GM10248 (cell line): ENCODE measurements at regions not wholly inside any gene's neighbourhood (a gene's known extent, or its start where the extent isn't known, plus 50 kb on each side); places are given as distances from the start of the nearest gene placed in this dataset.

Experiments used
- CTCF ChIA-PET: fragments of 300-600 bp; sonication (Branson Sonifier 250); formaldehyde crosslinking; extraction: SDS; loops from one replicate; lab custom pipeline; 2021; ENCODE audit warnings: antibody characterized with exemption; lab: Yijun Ruan, JAX
- POLR2A ChIA-PET: fragments of 350-650 bp; sonication (Branson Sonifier 250); formaldehyde crosslinking; extraction: SDS; loops from one replicate; lab custom pipeline; 2020; ENCODE audit warnings: antibody characterized with exemption; lab: Yijun Ruan, JAX
- DNase-seq: peaks from one replicate; pipeline ENCODE4 v3.0.0; 2012; ENCODE audit errors: extremely low spot score
- TF ChIP-seq, protein P1 (sequence below): IDR thresholded peaks from 2 replicates; pipeline ENCODE4 v1.5.1; 2012; ENCODE audit warnings: mild to moderate bottlenecking, low read depth; ENCODE audit errors: extremely low read depth, missing control alignments, control extremely low read depth

DNA sequence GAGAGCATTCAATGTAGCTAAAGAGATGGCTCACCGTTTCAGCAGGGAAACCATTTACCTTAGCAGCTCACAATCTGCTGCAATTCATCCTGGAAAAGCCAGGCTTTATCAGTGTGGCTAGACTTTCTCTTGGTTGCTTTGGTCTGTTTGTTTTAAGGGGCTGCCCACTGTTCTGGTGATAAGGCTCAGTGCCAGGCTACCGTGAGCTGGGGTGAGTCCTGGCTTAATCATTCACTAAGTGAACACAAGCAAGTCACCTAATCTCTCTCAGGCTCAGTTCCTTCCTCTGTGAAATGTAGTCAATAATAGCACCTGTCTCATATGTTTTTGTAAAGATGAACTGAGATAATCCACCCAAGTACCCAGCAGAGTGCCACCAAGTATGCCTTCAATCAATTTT lies 229.0 kb downstream of the TEX29 start:
- POLR2A ChIA-PET, result no interaction called here
- DNase-seq, result no peak
- CTCF ChIA-PET, result no interaction called here
- TF ChIP-seq, protein P1, sequence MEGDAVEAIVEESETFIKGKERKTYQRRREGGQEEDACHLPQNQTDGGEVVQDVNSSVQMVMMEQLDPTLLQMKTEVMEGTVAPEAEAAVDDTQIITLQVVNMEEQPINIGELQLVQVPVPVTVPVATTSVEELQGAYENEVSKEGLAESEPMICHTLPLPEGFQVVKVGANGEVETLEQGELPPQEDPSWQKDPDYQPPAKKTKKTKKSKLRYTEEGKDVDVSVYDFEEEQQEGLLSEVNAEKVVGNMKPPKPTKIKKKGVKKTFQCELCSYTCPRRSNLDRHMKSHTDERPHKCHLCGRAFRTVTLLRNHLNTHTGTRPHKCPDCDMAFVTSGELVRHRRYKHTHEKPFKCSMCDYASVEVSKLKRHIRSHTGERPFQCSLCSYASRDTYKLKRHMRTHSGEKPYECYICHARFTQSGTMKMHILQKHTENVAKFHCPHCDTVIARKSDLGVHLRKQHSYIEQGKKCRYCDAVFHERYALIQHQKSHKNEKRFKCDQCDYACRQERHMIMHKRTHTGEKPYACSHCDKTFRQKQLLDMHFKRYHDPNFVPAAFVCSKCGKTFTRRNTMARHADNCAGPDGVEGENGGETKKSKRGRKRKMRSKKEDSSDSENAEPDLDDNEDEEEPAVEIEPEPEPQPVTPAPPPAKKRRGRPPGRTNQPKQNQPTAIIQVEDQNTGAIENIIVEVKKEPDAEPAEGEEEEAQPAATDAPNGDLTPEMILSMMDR, result no peak

DNA sequence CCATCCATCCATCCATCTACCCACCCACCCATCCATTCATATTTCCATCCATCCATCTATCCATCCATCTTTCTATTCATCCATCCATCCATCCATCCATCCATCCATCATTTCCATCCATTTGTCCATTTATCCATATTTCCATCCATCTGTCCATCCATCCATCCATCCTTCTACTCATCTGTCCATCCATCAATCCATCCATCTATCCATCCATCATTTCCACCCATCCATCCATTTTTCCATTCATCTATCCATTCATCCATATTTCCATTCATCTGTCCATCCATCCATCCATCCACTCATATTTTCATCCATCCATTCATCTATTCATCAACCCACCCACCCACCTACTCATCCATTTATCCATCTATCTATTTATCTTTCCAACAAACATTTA lies 229.6 kb downstream of the TEX29 start:
- CTCF ChIA-PET, result no interaction called here
- TF ChIP-seq, protein P1, result no peak
- POLR2A ChIA-PET, result no interaction called here
- no peak for DNase-seq

DNA sequence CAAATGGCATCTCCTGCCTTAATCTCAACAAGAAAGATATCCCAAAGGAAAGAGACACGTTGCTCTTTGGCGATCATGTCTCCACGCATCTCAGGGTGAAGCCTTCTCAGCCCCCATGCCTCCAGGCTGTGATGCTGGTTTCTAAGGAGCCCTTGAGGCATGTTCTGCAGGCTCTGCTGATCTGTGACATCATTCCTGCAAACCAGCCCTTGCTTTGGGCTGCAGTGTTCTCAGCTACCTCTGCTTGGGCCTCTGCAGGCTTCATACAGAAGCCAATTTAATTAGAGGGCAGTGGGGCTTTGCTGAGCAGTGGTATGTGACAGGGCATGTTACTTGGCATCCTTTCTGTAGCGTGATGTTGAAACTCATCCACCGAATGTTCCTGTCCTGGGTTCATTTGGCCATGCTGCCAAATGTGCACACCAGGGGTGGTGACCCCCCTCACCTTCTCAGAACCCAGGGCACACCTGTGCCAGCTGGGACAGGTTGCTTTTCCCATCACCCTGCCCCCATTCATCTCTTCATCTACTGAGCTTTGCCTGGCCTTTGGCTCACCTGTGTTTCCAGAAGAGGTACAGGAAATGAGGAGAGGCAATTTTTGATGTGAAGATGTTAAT lies 230.9 kb downstream of the TEX29 start:
- POLR2A ChIA-PET, result interaction anchor here (0.6 kb wide), 1 partner anchor 1283 kb away, joined by 10 read pairs; no protein-coding TSS in a partner anchor
- TF ChIP-seq, protein P1, result no peak
- CTCF ChIA-PET, result no interaction called here
- no peak for DNase-seq

DNA sequence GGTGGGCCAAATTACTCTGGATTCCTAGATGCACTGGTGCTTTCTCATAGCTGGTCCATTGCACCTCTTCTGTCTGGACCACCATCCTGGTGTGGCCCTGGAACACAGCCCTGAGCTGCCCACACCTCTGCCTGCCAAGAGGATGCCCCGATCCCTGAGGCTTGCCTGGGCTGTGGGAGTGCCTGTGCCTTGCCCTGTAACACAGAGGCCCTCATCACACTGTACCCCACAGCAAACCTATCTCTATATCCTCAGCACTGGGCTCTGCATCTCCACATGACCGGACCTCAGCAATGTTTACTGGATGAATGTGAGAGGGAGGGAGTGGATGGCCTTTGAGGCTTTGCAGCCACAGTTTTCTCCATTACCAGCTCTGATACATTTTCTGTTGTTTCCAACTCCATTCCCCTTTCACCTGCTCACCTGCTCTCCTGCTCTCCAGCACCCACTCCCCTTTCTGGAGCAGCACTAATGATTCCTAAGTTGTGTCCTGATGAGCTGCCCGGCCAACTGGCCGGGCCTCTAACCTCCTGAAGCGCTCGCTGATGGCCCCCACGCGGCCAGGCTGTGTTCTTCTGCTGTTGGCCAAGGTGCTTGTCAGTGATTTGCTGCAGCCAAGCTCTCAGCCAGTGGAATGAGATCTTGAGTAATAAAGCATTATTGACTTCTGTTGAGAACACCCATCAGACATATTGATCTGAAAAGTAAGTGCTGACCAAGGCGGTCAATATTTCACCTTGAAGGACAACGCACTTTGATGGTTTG lies 232.6 kb downstream of the TEX29 start:
- TF ChIP-seq, protein P1, result no peak
- DNase-seq, result no peak
- ChIA-PET POLR2A (no interaction called here), CTCF (no interaction called here)

DNA sequence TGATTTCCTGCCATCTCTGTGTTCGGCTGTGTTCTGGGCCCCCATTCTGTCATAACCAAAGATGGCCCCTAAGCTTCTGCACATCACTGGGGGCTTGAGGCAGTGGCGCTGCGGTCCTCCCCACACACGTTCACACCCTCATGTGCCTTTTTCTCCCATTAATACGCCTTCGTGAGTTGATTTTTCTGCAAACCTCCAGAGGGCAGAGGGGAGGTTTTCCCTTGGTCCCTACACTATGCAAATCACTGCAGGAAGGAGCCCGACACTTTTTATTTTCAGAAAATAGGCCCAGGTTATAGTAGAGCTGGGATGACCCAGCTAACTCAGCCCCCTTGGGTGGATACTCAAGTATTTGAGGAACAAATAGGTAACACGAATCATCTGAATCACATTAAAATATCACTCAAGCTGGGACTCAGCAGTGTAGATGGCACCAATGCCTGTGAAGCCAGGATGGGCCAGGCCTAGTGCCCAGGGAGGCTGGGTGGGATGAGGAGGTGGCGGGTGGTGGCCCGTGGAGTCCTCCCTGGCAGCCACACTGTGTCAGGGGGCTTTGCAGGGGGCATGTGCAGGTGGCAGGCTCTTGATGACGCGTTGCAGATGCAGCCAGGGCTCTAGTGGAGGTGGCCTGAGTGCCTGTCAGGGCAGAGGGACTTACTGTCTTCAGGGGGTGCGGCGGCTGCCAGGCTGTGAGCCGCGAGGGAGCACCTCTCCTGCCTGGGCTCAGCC lies 234.3 kb downstream of the TEX29 start:
- TF ChIP-seq, protein P1, result no peak
- ChIA-PET POLR2A (no interaction called here), CTCF (no interaction called here)
- no peak for DNase-seq

DNA sequence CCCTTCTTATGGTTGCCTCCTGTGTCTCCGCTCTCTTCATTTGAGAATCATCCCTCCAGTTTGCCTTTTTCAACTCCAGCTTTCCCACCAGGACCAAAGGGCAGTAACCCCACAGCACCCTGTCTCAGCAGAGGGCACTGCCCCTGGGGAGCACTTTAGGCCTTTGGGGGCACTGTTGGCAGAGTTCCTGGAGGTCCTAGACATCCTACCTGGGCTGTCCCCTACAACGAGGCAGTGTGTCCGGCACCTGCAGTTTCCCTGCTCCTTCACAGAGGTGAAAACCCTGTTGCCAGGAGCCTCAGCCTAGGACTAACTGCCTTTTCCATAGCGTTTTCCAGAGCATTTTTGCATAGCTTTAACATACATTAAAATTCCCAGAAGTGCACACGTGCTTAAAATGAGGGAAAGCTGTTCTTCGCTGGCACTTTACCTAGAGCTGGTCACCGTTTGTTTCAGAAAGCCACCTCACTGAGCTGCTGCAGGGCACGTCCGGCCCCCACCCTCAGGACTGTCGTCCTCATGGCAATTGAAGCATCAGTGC lies 234.9 kb downstream of the TEX29 start:
- CTCF ChIA-PET, result no interaction called here
- POLR2A ChIA-PET, result no interaction called here
- TF ChIP-seq, protein P1, result no peak
- DNase-seq, result no peak
